Chondrocyte (in vitro differentiated cells): ENCODE measurements at regions not wholly inside any gene's neighbourhood (a gene's known extent, or its start where the extent isn't known, plus 50 kb on each side); places are given as distances from the start of the nearest gene placed in this dataset.
"Not testable (repeated sequence)": the region's sequence is repeated elsewhere in the genome, so short reads cannot be mapped to it uniquely, and the experiment has no call there.

Experiments used
- DNase-seq: peaks from one replicate; pipeline ENCODE4 v3.0.0; 2021; ENCODE audit warnings: mixed read lengths, low spot score
- H3K27ac Mint-ChIP-seq: one replicate; pipeline ENCODE4 v1.8.0; 2021; ENCODE audit warnings: mild to moderate bottlenecking, moderate library complexity, mixed read lengths; ENCODE audit not compliant: unreplicated experiment
- H3K27me3 Mint-ChIP-seq: 2 replicates; pipeline ENCODE4 v1.8.0; 2021; ENCODE audit warnings: low read depth, mixed read lengths
- H3K36me3 Mint-ChIP-seq: 2 replicates; pipeline ENCODE4 v1.8.0; 2021; ENCODE audit warnings: low read depth, mixed read lengths
- H3K4me1 Mint-ChIP-seq: 2 replicates; pipeline ENCODE4 v1.8.0; 2021; ENCODE audit warnings: low read depth, mild to moderate bottlenecking, mixed read lengths
- H3K4me3 Mint-ChIP-seq: one replicate; pipeline ENCODE4 v1.8.0; 2021; ENCODE audit warnings: mild to moderate bottlenecking, moderate library complexity, mixed read lengths; ENCODE audit not compliant: unreplicated experiment
- H3K9me3 Mint-ChIP-seq: 2 replicates; pipeline ENCODE4 v1.8.0; 2021; ENCODE audit warnings: low read depth, mixed read lengths
- CTCF ChIP-seq: fragments of 200-600 bp; sonication (generic); IDR thresholded peaks from 2 replicates; pipeline ENCODE4 v1.5.0; 2021; ENCODE audit warnings: antibody characterized with exemption, mild to moderate bottlenecking, moderate library complexity

GRCh38 chr6:22173311-22173710 lies 123.5 kb downstream of the PRL start:
- peaks cover 20% of the 10 kb centered on the region for H3K36me3 Mint-ChIP-seq

GRCh38 chr6:22180250-22180649 lies 116.6 kb downstream of the PRL start:
- H3K27ac Mint-ChIP-seq, DNase-seq, H3K27me3 Mint-ChIP-seq, H3K4me3 Mint-ChIP-seq, H3K4me1 Mint-ChIP-seq: not testable (repeated sequence)
- peaks cover 45% of the 10 kb centered on the region for H3K9me3 Mint-ChIP-seq
- peaks cover 20% of the 10 kb centered on the region for H3K36me3 Mint-ChIP-seq

More at GRCh38 chr6:22173311-22173710, 123.5 kb downstream of the PRL start:
- no peaks in the 10 kb centered on the region for H3K27me3 Mint-ChIP-seq
- H3K4me3 Mint-ChIP-seq = no peak overlapping the region
- no peaks in the 10 kb centered on the region for H3K4me1 Mint-ChIP-seq
- no peak for DNase-seq
- TF ChIP-seq CTCF = no peak
- H3K27ac Mint-ChIP-seq = no peak overlapping the region
- peaks cover 41% of the 10 kb centered on the region for H3K9me3 Mint-ChIP-seq

- DNase-seq = no peak
- H3K4me3 Mint-ChIP-seq = no peak overlapping the region
- peaks cover 44% of the 10 kb centered on the region for H3K9me3 Mint-ChIP-seq
- no peak overlapping the region for H3K27ac Mint-ChIP-seq
- H3K27me3 Mint-ChIP-seq = no peaks in the 10 kb centered on the region
- peaks cover 22% of the 10 kb centered on the region for H3K36me3 Mint-ChIP-seq
- H3K4me1 Mint-ChIP-seq = no peaks in the 10 kb centered on the region
- no peak for TF ChIP-seq CTCF
These were observed 112.5 kb downstream of the PRL start for GRCh38 chr6:22184371-22184770.

GRCh38 chr6:22189946-22190345 lies 106.9 kb downstream of the PRL start:
- no peak for DNase-seq
- H3K4me1 Mint-ChIP-seq = peaks cover 37% of the 10 kb centered on the region
- H3K27me3 Mint-ChIP-seq = no peaks in the 10 kb centered on the region
- peaks cover 4% of the 10 kb centered on the region for H3K36me3 Mint-ChIP-seq
- no peak overlapping the region for H3K4me3 Mint-ChIP-seq
- TF ChIP-seq CTCF = no peak
- H3K27ac Mint-ChIP-seq = peak overlapping the region; percentile 52
- peaks cover 6% of the 10 kb centered on the region for H3K9me3 Mint-ChIP-seq

GRCh38 chr6:22194188-22194921 lies 102.5 kb downstream of the PRL start:
- Mint-ChIP-seq H3K9me3 (peaks cover 9% of the 10 kb centered on the region), H3K4me3 (no peak overlapping the region), H3K4me1 (peaks cover 72% of the 10 kb centered on the region), H3K27me3 (no peaks in the 10 kb centered on the region), H3K36me3 (peaks cover 4% of the 10 kb centered on the region), H3K27ac (peak overlapping the region; percentile 74)
- no peak for TF ChIP-seq CTCF
- no peak for DNase-seq

- Mint-ChIP-seq H3K27me3 (no peaks in the 10 kb centered on the region), H3K9me3 (peaks cover 9% of the 10 kb centered on the region), H3K27ac (no peak overlapping the region), H3K4me3 (no peak overlapping the region), H3K4me1 (peaks cover 43% of the 10 kb centered on the region), H3K36me3 (peaks cover 4% of the 10 kb centered on the region)
- no peak for TF ChIP-seq CTCF
- DNase-seq = no peak
These were observed 97.1 kb downstream of the PRL start for GRCh38 chr6:22199771-22200170.
